NCI-H2107 treated with DMSO at 0.1 percent for 48 hours (cell line): ENCODE measurements at regions not wholly inside any gene's neighbourhood (a gene's known extent, or its start where the extent isn't known, plus 50 kb on each side); places are given as distances from the start of the nearest gene placed in this dataset.

ENCODE experiments used
- DNase-seq: peaks from one replicate; lab custom pipeline; 2025; ENCODE audit not compliant: unreplicated experiment; lab: John Stamatoyannopoulos, UW

- no peak for DNase-seq
These were observed 501.3 kb upstream of the SULF2 start for GRCh38 chr20:48286601-48287000.

- no peak for DNase-seq
These were observed 500.4 kb upstream of the SULF2 start for GRCh38 chr20:48285656-48286055.

GRCh38 chr20:48284837-48285236, 499.6 kb upstream of the SULF2 start:
- DNase-seq: no peak

GRCh38 chr20:48284315-48284714, 499.0 kb upstream of the SULF2 start:
- no peak for DNase-seq

- peak; percentile 13 for DNase-seq
These were observed 498.3 kb upstream of the SULF2 start for GRCh38 chr20:48283470-48284110.

- DNase-seq: no peak
These were observed 497.4 kb upstream of the SULF2 start for GRCh38 chr20:48282591-48283228.

- DNase-seq: no peak
These were observed 496.2 kb upstream of the SULF2 start for GRCh38 chr20:48281501-48281900.

- no peak for DNase-seq
These were observed 493.7 kb upstream of the SULF2 start for GRCh38 chr20:48278961-48279481.

GRCh38 chr20:48277266-48277665, 492.0 kb upstream of the SULF2 start:
- no peak for DNase-seq

GRCh38 chr20:48276021-48276342, 490.7 kb upstream of the SULF2 start:
- no peak for DNase-seq

GRCh38 chr20:48275286-48276020, 490.2 kb upstream of the SULF2 start:
- DNase-seq: peak; percentile 93

- DNase-seq: no peak
These were observed 488.6 kb upstream of the SULF2 start for GRCh38 chr20:48273843-48274242.

GRCh38 chr20:48270885-48271284, 485.6 kb upstream of the SULF2 start:
- DNase-seq: no peak

GRCh38 chr20:48267860-48268633, 482.8 kb upstream of the SULF2 start:
- DNase-seq: no peak

GRCh38 chr20:48266571-48266970, 481.3 kb upstream of the SULF2 start:
- DNase-seq: no peak

GRCh38 chr20:48265791-48266190, 480.5 kb upstream of the SULF2 start:
- DNase-seq: no peak

GRCh38 chr20:48262955-48263354, 477.7 kb upstream of the SULF2 start:
- no peak for DNase-seq

GRCh38 chr20:48262466-48262865, 477.2 kb upstream of the SULF2 start:
- no peak for DNase-seq

GRCh38 chr20:48261398-48261910, 476.2 kb upstream of the SULF2 start:
- DNase-seq: no peak

- DNase-seq: no peak
These were observed 475.0 kb upstream of the SULF2 start for GRCh38 chr20:48260129-48260756.

GRCh38 chr20:48259456-48259855, 474.2 kb upstream of the SULF2 start:
- DNase-seq: no peak
